ENCODE measurements at regions not wholly inside any gene's neighbourhood (a gene's known extent, or its start where the extent isn't known, plus 50 kb on each side); places are given as distances from the start of the nearest gene placed in this dataset.

- TF ChIP-seq CTCF (IDR thresholded peaks at IDR 0.05; ENCODE audit: borderline replicate concordance, extremely low read depth, low read length, poor library complexity, severe bottlenecking) (no peak), EZH2 (IDR thresholded peaks at IDR 0.05; ENCODE audit: borderline replicate concordance, low read depth, low read length, severe bottlenecking) (no peak)
Measured at GRCh38 chr9:99363509-99363908, 141.4 kb downstream of the SEC61B start.

All from DND-41 (cell line).